HG03196 (cell line): ENCODE measurements at regions not wholly inside any gene's neighbourhood (a gene's known extent, or its start where the extent isn't known, plus 50 kb on each side); places are given as distances from the start of the nearest gene placed in this dataset.
"Not testable (repeated sequence)": the region's sequence is repeated elsewhere in the genome, so short reads cannot be mapped to it uniquely, and the experiment has no call there.

Experiments used
- ATAC-seq: cut with Tn5 transposase; IDR thresholded peaks from one replicate; pipeline ENCODE4 v1.9.1; 2021; ENCODE audit not compliant: unreplicated experiment

DNA sequence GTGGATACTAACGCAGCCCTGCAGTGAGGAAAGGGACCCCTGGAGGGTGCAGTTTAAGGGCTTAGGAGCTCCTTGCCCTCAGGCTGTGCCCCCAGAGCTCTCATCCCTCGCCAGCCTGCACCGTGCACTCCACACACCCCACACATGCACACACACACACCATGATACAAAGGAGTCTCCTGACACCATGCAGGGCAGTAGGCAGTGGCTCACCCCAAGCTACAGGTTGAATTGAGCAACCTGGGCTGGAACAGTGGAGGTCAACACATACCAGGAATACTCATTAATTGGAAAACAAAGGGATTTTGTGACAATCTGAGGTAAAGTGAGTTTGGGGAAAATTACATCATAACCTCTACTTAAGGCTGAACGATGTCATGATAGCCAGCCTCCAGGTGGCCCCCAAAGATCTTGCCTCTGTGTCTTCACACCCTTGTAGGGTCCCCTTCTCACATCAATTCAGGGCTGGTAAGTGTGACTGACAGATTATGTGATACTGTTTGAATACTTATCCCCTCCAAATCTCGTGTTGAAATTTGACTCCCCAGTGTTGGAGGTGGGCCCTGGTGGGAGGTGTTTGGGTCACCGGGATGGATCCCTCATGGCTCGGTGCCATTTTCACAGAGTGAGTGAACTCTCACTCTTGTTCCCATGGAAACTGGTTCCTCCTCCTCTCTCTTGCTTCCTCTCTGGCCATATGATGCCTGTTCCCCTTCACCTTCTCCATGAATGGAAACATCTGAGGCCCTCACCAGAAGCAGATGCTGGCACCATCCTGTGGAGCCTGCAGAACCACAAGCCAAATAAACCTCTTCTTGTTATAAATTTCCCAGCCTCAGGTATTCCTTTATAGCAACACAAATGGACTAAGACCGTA is 111.0 kb upstream of the RAB4A start:
- no peak for ATAC-seq

DNA sequence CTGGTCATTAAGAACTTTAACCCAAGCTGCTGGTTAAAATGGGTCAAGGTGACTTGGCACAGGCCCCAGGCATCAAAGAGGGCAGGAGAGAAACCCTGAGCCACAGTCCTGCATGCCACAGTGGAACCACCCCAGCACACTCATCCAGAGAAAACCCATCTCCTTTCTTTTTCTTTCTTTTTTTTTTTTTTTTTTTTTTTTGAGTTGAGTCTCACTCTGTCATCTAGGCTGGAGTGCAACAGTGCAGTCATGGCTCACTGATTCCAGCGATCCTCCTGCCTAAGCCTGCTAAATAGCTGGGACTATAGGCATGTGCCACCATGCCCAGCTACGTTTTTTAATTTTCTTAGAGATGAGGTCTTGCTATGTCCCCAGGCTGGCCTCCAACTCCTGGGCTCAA is 109.2 kb upstream of the RAB4A start:
- ATAC-seq, result no peak

DNA sequence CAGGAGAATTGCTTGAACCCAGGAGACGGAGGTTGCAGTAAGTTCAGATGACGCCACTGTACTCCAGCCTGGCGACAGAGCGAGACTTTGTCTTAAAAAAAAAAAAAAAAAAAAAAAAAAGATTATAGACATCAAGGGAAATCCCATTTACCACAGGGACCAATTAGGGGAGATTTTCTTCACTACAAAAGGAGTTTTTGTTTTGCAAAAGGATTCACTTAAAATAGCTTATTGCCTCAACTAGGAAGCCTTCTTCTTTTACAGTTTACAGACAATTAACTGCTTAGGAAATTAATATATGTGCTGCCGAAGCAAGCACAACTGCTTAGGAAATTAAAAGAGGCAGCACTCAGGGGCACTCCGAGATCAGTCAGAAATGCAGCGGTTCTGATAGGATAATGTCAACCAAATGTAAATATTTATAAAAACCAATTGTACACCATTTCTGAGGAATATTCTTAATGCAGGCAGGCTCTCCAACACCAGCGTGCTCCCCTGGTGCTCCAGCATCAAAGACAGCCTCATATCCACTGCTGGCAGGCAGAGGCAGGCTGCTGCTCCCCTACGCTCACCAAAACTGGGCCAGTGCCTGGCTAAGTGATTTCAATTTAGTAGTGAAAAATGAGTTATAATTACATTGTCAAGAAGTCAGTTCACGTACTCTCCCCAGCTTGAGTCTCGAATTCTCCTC is 107.9 kb upstream of the RAB4A start:
- ATAC-seq, result no peak

DNA sequence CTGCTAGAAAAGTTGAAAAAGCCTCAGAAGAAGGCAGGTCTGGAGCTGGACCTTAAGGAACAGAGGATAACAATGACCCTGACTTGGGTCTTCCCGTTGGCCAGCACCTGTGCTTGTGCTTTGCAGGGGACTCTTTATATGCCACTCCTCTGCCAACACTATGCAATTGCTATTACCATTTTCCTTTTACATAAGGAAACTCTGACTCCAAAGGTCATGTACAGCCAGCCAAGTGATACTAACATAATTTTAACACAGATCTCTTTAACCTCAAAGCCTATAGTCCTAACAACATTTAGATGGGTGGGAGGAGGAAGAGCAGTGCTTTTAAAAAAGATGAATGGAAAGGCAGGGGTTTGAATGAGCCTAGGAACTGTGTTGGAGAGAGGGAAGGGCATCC is 106.6 kb upstream of the RAB4A start:
- no peak for ATAC-seq

DNA sequence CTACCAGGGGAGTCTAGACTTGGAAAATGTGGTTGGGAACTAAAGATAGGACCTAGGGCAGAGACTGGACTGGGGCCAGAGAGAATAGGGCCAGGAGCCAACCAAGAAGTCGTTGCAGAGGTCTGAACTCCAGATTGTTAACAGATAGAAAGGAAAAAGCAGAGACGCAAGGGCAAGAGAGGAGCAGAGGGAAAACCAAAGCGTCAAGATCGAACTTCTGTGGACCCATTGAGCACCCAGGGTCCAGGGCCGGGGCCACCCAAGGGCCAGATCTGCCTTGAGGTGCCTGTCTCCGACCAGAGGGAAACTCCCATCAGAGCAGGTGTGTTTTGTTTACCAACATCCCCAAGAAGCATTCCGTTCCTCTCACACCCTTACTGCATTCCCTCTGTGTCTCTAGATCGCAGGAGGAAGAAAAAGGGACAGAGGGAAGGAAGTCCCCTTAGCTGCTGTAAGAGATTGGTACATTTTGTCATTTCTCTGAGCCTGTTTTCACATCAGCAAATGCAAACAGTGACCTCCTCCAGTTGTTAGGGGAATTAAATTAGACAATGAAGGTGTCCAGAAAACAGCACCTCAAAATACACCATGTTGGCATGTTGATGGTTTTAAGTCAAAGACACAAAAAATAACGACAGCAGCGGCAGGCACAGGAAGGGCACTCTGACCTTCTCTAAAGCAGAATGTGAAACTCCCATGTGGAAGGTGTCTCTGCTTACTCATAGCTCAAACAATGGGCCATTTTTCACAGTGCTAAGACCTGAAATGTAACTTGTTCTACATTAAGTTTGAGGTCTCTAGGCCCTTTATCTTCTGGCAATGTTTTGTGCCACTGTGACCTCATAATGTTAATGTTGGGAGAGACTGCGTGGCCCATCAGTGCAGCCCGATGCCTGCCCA is 105.8 kb upstream of the RAB4A start:
- ATAC-seq, result no peak

DNA sequence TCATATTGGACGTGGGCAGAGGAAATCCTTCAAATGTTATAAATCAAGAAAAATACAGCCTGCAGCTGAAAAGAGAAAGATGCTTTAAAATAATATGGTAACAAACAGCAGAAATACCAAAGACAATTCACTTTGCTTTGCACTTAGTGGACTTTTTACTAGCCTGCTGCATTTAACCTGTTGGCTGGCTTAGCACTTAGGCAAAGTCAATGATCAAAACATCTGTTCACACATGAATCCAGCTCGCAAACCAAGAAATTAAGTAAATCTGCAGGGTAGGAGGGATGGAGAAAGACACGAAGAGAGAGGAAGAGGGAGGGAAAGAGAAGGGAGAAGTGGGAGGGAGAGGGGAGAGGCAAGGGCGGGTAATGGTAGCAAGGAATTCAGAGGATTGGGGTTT is 103.6 kb upstream of the RAB4A start:
- ATAC-seq, result no peak

DNA sequence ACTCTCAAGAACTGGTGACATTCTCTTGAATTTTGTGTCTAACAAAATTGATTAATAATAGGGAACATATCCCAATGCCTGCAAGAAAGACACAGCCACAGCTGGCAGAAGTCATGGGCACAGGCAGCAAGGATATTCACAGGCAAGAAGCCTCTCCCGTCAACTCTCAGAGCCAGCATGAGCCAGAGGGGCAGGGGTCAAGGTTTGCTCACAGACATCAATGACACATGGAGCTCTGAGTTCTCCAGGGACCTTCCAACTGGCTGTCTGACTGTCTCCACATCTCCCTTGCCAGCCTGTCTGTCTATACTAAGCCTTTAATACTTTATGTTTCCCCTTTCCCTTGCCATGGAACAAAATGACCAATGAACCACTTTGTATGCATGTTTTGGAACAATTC is 101.5 kb upstream of the RAB4A start:
- no peak for ATAC-seq

DNA sequence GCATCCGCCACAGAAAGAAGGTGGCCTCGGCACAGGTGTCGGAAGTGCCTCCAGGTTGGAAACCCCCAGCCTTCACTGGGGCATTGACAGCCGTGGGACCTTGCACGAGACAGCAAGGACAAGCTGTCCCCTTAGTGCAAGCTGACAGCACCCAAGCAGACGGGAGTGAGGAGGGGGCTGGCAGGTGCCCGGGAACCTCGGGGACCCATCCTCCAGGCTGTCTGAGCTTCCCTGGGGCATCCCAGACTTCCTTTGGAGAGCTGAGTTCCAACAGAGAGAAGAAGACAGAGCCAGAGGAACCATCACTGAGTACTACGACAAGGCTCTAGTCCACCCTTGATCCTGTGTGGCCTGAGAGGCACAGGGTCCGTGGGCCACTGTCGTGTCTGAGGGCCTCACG is 100.6 kb upstream of the RAB4A start:
- ATAC-seq, result no peak

DNA sequence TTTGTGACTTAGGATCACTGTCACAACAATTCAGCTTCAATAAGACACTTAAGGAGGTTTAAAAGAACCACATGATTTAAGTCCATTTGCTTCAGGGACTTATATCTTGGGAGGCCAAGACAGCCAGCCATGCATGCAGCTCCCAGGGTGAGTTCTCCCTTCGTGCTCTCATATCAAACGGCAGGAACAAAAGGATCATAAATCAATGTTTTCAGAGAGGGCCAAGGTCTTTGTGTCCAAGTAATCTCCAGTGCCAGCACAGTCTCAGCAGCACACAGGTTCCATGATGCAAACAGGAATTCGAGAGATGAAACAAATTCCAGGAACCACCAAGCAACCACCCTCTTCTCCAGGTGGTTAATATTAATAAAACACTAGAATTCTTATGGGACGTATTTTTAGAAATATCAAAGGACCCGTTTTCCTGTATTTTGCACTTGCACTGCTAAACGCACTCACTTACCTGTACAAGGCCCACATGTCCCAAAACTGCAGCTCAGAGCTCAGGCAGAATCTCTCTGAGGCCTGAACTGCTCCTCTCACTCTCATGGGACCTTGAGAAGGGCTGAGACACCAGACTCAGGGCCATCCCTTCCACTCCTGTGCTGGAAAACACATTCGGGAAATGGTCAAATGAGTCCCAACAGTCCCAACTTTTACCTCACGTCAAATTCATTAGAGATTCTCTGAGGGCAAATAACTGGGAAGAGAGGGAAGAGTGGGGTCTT is 100.0 kb upstream of the RAB4A start:
- no peak for ATAC-seq

DNA sequence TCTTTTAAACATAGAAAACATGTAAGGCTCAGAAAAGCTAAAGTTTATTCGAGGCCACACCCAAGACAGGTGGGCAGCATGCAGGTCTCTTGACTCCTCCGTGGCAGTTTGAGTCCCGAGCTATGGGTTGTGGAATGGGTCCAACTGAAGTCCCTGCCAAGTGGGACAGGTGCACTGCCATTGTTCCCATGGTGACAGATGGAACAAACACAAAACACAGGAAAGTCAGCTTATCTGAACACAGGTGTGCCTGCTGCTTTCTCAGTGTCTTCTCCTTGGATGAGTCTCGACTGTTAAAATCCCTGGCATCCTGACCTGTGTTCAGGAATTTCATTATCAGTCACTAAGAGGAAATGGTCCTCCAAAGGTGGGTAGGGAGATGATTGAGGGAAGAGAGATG is 99.0 kb upstream of the RAB4A start:
- no peak for ATAC-seq

DNA sequence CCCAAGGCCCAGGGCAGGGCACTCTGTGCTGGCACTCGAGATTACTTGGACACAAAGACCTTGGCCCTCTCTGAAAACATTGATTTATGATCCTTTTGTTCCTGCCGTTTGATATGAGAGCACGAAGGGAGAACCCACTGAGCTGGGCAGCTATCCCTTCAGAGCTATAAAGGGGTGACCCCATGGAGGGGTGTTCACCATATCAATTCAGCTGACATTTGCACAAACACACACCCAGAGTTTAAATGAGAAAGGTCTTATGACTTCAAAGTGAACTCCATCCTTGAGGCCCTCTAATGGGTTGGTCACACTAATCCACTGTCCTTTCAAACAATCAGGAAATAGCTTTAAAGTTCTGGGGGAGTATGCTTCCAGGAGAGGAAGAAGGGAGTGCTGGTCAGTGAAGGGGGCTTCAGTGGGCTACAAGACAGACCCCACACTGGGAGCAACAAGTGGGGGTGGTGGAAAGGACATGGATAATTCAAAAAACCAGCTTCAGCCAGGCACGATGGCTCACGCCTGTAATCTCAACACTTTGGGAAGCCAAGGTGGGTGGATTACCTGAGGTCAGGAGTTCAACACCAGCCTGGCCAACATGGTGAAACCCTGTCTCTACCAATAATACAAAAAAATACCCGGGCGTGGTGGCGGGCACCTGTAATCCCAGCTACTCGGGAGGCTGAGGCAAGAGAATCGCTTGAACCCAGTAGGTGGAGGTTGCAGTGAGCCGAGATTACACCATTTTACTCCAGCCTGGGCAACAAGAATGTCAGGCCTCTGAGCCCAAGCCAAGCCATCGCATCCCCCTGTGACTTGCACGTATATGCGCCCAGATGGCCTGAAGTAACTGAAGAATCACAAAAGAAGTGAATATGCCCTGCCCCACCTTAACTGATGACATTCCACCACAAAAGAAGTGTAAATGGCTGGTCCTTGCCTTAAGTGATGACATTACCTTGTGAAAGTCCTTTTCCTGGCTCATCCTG is 97.1 kb upstream of the RAB4A start:
- ATAC-seq, result not testable (repeated sequence)

DNA sequence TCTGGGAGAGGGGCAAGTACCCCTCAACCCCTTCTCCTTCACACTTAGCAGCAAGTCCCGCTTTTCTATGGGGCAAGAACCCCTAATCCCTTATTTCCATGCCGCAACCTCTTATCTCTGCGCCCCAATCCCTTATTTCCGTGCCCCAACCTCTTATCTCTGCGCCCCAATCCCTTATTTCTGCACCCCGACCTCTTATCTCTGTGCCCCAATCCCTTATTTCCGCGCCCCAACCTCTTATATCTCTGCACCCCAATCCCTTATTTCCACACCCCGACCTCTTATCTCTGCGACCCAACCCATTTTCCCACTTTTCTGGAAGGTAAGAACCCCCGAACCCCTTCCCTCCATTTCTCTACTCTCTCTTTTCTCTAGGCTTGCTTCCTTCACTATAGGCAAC is 95.6 kb upstream of the RAB4A start:
- not testable (repeated sequence) for ATAC-seq

DNA sequence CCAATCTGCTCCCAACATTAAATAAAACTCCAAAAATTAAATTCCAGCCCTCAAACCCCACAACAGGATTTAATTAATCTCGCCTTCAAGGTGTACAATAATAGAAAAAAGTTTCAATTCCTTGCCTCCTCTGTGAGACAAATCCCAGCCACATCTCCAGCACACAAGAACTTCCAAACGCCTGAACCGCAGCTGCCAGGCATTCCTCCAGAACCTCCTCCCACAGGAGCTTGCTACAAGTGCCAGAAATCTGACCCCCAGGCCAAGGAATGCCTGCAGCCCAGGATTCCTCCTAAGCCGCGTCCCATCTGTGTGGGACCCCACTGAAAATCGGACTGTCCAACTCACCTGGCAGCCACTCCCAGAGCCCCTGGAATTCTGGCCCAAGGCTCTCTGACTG is 94.5 kb upstream of the RAB4A start:
- not testable (repeated sequence) for ATAC-seq

DNA sequence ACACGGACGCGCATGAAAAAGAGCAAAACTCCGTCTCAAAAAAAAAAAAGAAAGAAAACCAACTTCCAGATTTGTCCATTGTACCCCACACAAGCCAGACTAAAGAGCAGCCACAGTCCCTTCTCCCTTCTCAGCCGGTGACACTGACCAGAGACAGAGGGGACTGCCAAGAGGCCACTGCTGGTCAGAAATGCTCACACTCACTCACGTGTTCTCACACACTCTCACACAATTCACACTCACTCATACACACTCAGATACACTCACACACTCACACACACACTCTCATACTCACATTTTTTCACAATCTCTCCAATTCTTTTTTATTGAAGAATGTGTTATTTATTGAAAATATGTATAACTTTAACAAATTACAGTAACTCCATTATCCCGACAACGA is 90.8 kb upstream of the RAB4A start:
- ATAC-seq, result no peak

DNA sequence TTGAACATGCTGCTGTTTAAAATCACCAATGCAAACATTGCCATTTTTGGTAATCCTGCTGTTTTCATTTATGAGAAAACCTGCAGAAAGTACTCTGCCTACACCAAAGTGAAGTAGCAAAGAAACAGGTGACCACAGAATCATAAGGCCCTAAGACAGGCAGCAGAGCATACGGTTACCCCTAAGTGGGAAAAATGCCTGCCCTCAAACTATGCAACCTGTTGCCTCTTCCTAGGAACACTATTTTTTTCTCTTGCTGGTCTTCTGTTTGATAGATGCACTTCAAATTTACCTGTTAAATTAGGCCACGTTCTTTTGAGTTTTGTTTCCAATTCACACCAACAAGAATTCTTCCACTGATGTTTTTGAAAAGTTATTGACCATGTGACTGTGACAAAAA is 89.5 kb upstream of the RAB4A start:
- ATAC-seq, result no peak

DNA sequence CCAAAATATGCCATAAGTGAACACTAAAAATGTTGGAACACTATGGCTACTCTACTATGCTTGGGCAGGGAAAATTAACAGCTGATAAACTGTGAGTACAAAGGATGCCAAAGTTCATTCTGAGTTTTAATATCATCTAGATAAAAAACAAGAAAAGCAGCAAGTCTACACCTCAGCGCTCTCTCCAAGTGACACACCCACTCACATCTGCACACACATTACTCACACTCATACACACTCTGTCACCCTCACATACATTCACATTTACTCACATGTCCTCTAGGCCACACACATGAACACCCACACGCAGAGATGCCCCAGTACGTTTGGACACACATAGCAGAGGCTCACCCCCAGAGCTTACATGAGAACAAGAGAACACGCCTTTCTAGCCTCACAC is 87.3 kb upstream of the RAB4A start:
- no peak for ATAC-seq

DNA sequence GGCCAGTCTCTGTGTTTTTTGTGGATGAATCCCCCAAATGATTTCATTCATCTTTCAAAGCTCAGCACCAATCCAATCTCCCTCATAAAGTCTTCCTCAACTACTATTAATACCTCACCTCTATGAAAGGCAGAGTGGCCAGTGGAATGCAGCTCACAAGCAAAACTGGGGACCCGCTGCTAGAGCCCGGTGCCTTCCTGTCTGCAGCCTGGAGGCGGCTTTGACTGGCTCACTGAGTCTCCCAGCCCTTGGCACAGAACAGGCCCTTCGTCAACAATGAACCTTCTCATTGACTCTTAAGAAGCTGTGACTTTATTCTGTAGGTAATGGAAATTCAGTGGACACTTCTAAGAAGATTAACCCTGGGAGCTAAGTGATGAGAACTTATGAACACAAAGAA is 86.8 kb upstream of the RAB4A start:
- ATAC-seq, result no peak

DNA sequence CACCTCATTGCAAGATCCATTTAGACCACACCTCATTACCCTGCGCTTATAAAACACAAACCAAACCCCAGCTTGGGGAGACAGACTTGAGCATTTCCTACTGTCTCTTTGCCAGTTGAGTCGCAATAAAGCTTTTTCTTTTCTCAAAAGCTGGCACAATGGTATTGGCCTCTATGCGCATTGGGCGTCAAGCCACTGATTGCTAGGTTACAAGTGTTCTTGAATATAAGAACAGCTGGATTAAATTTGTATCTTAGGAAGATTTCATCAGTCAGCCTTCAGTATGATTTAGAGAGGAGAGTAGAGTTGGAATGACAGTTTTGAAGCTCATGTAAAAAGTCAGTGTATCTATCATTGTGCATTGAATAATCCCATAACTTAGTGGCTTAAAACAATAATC is 84.9 kb upstream of the RAB4A start:
- ATAC-seq, result no peak

DNA sequence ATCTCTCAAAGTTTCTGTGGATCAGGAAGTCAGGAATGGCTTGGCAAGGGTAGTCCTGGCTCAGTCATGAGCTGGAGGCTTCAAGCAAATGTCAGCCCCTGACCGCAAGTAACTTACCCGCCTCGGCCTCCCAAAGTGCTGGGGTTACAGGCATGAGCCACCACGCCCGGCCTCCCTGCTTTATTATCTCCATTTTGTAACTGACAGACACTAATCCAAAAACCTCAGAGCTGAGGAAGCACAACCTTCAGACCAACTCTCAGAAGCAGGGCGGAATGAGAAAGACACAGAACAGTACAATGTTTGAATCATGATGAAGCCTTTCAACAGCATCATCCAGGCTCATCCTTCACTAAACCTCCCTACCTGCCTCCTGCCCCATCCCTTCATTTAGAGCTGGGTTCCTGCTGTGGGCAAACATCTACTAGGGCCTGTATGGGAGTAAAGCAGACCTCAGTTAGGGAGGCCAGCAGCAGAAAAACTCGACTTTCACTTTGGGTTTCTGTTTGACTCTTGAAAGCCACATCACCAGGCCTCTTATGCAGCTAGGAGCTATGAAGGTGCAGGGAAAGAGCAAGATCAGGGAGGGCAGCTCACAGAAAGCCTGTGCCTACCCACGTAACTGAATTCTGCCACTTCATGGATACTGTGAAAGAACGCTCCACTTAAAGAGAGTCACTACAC is 84.4 kb upstream of the RAB4A start:
- peak; percentile 93 for ATAC-seq
